Fibroblast of lung (primary cell): ENCODE measurements at regions not wholly inside any gene's neighbourhood (a gene's known extent, or its start where the extent isn't known, plus 50 kb on each side); places are given as distances from the start of the nearest gene placed in this dataset.

Experiments used
- DNase-seq, 2 donors: peaks; one replicate each; pipeline versions ENCODE4 v3.0.0 to v3.0.0-alpha.2; 2010; ENCODE audit warnings: low read depth in 2 of 2
- H2AFZ ChIP-seq: 2 replicates; pipeline ENCODE4 v1.5.1; 2012; ENCODE audit warnings: low read length, control low read depth, inconsistent platforms
- H3K27ac ChIP-seq: 2 replicates; pipeline ENCODE4 v1.5.1; 2011; ENCODE audit warnings: low read length, control low read depth; ENCODE audit not compliant: insufficient read depth
- H3K27me3 ChIP-seq: 2 replicates; pipeline ENCODE4 v1.5.1; 2011; ENCODE audit warnings: mild to moderate bottlenecking, low read length; ENCODE audit not compliant: control insufficient read depth, insufficient read depth
- H3K36me3 ChIP-seq: 2 replicates; pipeline ENCODE4 v1.5.1; 2011; ENCODE audit warnings: low read length; ENCODE audit not compliant: control insufficient read depth, insufficient read depth
- H3K4me1 ChIP-seq: 2 replicates; pipeline ENCODE4 v1.5.1; 2011; ENCODE audit warnings: low read length; ENCODE audit not compliant: control insufficient read depth, insufficient read depth; ENCODE audit errors: extremely low read depth
- H3K4me2 ChIP-seq: 2 replicates; pipeline ENCODE4 v1.5.1; 2011; ENCODE audit warnings: low read length, control low read depth; ENCODE audit not compliant: insufficient read depth; ENCODE audit errors: extremely low read depth
- H3K4me3 ChIP-seq, 4 experiments: fragments of 200-600 bp in 1 of 4; sonication (generic) in 1 of 4; replicated peaks in 1 of 4; 2 replicates each; pipeline ENCODE4 v1.5.1; 2011 to 2016; ENCODE audit warnings: low read length in 4 of 4, low read depth in 3 of 4, mild to moderate bottlenecking in 3 of 4, control low read depth in 2 of 4, inconsistent platforms in 1 of 4, mixed read lengths in 1 of 4; ENCODE audit not compliant: insufficient read depth in 1 of 4; ENCODE audit errors: control extremely low read depth in 1 of 4
- H3K79me2 ChIP-seq: 2 replicates; pipeline ENCODE4 v1.5.1; 2012; ENCODE audit warnings: mild to moderate bottlenecking, low read length, inconsistent platforms; ENCODE audit not compliant: control insufficient read depth, insufficient read depth
- H3K9ac ChIP-seq: 2 replicates; pipeline ENCODE4 v1.5.1; 2011; ENCODE audit warnings: mild to moderate bottlenecking, low read length, control low read depth; ENCODE audit not compliant: insufficient read depth
- H3K9me3 ChIP-seq: 2 replicates; pipeline ENCODE4 v1.5.1; 2012; ENCODE audit warnings: low read depth, low read length; ENCODE audit not compliant: control insufficient read depth, insufficient read depth
- H4K20me1 ChIP-seq: 2 replicates; pipeline ENCODE4 v1.5.1; 2011; ENCODE audit warnings: low read length; ENCODE audit not compliant: control insufficient read depth, insufficient read depth; ENCODE audit errors: extremely low read depth
- CTCF ChIP-seq, 2 donors: IDR thresholded peaks in 1 of 2; conservative IDR thresholded peaks in 1 of 2; 1 replicate in 1 of 2; 2 replicates in 1 of 2; pipeline ENCODE4 v1.5.1; 2011 to 2012; ENCODE audit warnings: low read length in 2 of 2, control low read depth in 1 of 2, inconsistent platforms in 1 of 2, low read depth in 1 of 2, mild to moderate bottlenecking in 1 of 2
- EZH2 ChIP-seq: IDR thresholded peaks from 2 replicates; pipeline ENCODE4 v1.5.1; 2012; ENCODE audit warnings: low read length, control low read depth, mild to moderate bottlenecking; ENCODE audit errors: missing control alignments

DNA sequence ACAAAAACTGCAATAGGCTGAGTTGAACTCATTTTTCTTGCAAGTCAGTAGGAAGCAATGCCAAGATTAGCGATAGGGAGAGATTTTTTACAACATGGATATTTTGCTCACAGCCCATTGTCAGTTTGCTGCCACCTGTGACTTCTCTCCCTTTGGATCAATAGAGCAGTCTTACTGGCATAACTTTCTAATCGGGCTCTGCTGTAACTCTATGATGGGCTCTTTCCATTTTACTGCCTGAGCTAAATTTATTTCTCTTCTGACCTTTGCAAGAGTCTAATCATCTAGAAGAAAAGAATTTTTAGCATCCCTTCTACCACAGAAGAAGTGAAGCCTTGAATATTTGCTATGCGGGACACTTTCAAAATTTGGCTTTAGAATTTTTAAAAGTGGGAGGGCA is 53.6 kb upstream of the SGCD start:
- H3K9ac ChIP-seq: no peak overlapping the region
- DNase-seq: no peak
- H3K4me3 ChIP-seq: no peak overlapping the region
- TF ChIP-seq EZH2: no peak
- no peak for TF ChIP-seq CTCF (conservative IDR thresholded peaks at IDR 0.05 in 1 of 2, IDR thresholded peaks at IDR 0.05 in 1 of 2; ENCODE audit: low read depth in 1 of 2, low read length in 2 of 2)
- H3K4me2 ChIP-seq: no peak overlapping the region
- no peaks in the 10 kb centered on the region for H3K4me1 ChIP-seq
- H3K27me3 ChIP-seq: no peaks in the 10 kb centered on the region
- no peaks in the 10 kb centered on the region for H3K79me2 ChIP-seq
- no peaks in the 10 kb centered on the region for H3K9me3 ChIP-seq
- H2AFZ ChIP-seq: no peak overlapping the region
- no peak overlapping the region for H3K27ac ChIP-seq
- no peaks in the 10 kb centered on the region for H4K20me1 ChIP-seq
- no peaks in the 10 kb centered on the region for H3K36me3 ChIP-seq

GRCh38 chr5:156274453-156274852 is 52.5 kb upstream of the SGCD start:
- H3K36me3 ChIP-seq: no peaks in the 10 kb centered on the region
- H3K9ac ChIP-seq: no peak overlapping the region
- no peaks in the 10 kb centered on the region for H3K4me1 ChIP-seq
- no peak overlapping the region for H3K27ac ChIP-seq
- H3K79me2 ChIP-seq: no peaks in the 10 kb centered on the region
- H3K4me2 ChIP-seq: no peak overlapping the region
- H4K20me1 ChIP-seq: no peaks in the 10 kb centered on the region
- H2AFZ ChIP-seq: no peak overlapping the region
- TF ChIP-seq CTCF (conservative IDR thresholded peaks at IDR 0.05 in 1 of 2, IDR thresholded peaks at IDR 0.05 in 1 of 2; ENCODE audit: low read depth in 1 of 2, low read length in 2 of 2): no peak
- no peak for TF ChIP-seq EZH2
- no peak overlapping the region for H3K4me3 ChIP-seq
- DNase-seq: no peak
- no peaks in the 10 kb centered on the region for H3K9me3 ChIP-seq
- H3K27me3 ChIP-seq: no peaks in the 10 kb centered on the region
